Trophoblast cell (in vitro differentiated cells and primary cell): ENCODE measurements at regions not wholly inside any gene's neighbourhood (a gene's known extent, or its start where the extent isn't known, plus 50 kb on each side); places are given as distances from the start of the nearest gene placed in this dataset.

Experiments used
- DNase-seq, 2 donors: peaks; one replicate each; pipeline ENCODE4 v3.0.0-alpha.2; 2016
- H2AFZ ChIP-seq: 2 replicates; pipeline ENCODE4 v1.6.1; 2013; ENCODE audit warnings: low read length, moderate library complexity, mild to moderate bottlenecking; ENCODE audit not compliant: insufficient read depth, poor library complexity
- H2AK5ac ChIP-seq: 2 replicates; pipeline ENCODE4 v1.6.1; 2013; ENCODE audit warnings: mild to moderate bottlenecking, low read length
- H2BK120ac ChIP-seq: 2 replicates; pipeline ENCODE4 v1.6.1; 2013; ENCODE audit warnings: low read length, mild to moderate bottlenecking, moderate library complexity; ENCODE audit not compliant: insufficient read depth, poor library complexity
- H2BK12ac ChIP-seq: 2 replicates; pipeline ENCODE4 v1.6.1; 2013; ENCODE audit warnings: mild to moderate bottlenecking, low read length, moderate library complexity
- H2BK5ac ChIP-seq: 2 replicates; pipeline ENCODE4 v1.6.1; 2013; ENCODE audit warnings: low read length, low read depth, moderate library complexity, mild to moderate bottlenecking; ENCODE audit not compliant: poor library complexity
- H3K14ac ChIP-seq: 2 replicates; pipeline ENCODE4 v1.6.1; 2013; ENCODE audit warnings: mild to moderate bottlenecking, low read length
- H3K18ac ChIP-seq: 2 replicates; pipeline ENCODE4 v1.6.1; 2013; ENCODE audit warnings: mild to moderate bottlenecking, low read length
- H3K23ac ChIP-seq: 2 replicates; pipeline ENCODE4 v1.6.1; 2013; ENCODE audit warnings: low read length
- H3K27ac ChIP-seq: 2 replicates; pipeline ENCODE4 v1.5.1; 2013; ENCODE audit warnings: low read depth, mild to moderate bottlenecking, inconsistent platforms, low read length, moderate library complexity
- H3K27me3 ChIP-seq: 2 replicates; pipeline ENCODE4 v1.6.1; 2013; ENCODE audit warnings: inconsistent platforms, mild to moderate bottlenecking, low read length, moderate library complexity; ENCODE audit not compliant: insufficient read depth
- H3K36me3 ChIP-seq, 2 experiments: 1 replicate in 1 of 2; 2 replicates in 1 of 2; pipeline ENCODE4 v1.6.1; 2013; ENCODE audit warnings: low read length in 2 of 2, mild to moderate bottlenecking in 2 of 2, moderate library complexity in 1 of 2; ENCODE audit not compliant: insufficient read depth in 2 of 2, control insufficient read depth in 1 of 2
- H3K4ac ChIP-seq: 2 replicates; pipeline ENCODE4 v1.6.1; 2013; ENCODE audit warnings: low read depth, mild to moderate bottlenecking, low read length, moderate library complexity
- H3K4me1 ChIP-seq, 2 experiments: 1 replicate in 1 of 2; 2 replicates in 1 of 2; pipeline ENCODE4 v1.6.1; 2013; ENCODE audit warnings: low read length in 2 of 2, mild to moderate bottlenecking in 2 of 2, moderate library complexity in 1 of 2; ENCODE audit not compliant: insufficient read depth in 2 of 2, control insufficient read depth in 1 of 2
- H3K4me2 ChIP-seq: 2 replicates; pipeline ENCODE4 v1.6.1; 2013; ENCODE audit warnings: inconsistent platforms, mild to moderate bottlenecking, low read length, moderate library complexity
- H3K4me3 ChIP-seq: 2 replicates; pipeline ENCODE4 v1.5.1; 2013; ENCODE audit warnings: mild to moderate bottlenecking, low read depth, low read length, inconsistent platforms
- H3K79me1 ChIP-seq: one replicate; pipeline ENCODE4 v1.6.1; 2013; ENCODE audit warnings: low read length
- H3K79me2 ChIP-seq: 2 replicates; pipeline ENCODE4 v1.6.1; 2013; ENCODE audit warnings: low read length, mild to moderate bottlenecking; ENCODE audit not compliant: control insufficient read depth, insufficient read depth, poor library complexity
- H3K9ac ChIP-seq: 2 replicates; pipeline ENCODE4 v1.6.1; 2013; ENCODE audit warnings: mild to moderate bottlenecking, low read length
- H3K9me3 ChIP-seq: 2 replicates; pipeline ENCODE4 v1.6.1; 2013; ENCODE audit warnings: low read depth, mild to moderate bottlenecking, control low read depth, inconsistent platforms, low read length; ENCODE audit not compliant: insufficient read depth
- H4K12ac ChIP-seq: 2 replicates; pipeline ENCODE4 v1.6.1; 2013; ENCODE audit warnings: low read depth, mild to moderate bottlenecking, low read length, moderate library complexity
- H4K8ac ChIP-seq: 2 replicates; pipeline ENCODE4 v1.6.1; 2013; ENCODE audit warnings: low read depth, mild to moderate bottlenecking, low read length, moderate library complexity
- H4K91ac ChIP-seq: one replicate; pipeline ENCODE4 v1.6.1; 2013; ENCODE audit warnings: low read depth, mild to moderate bottlenecking, low read length, moderate library complexity
- WGBS: extraction: QIAGEN DNeasy Blood & Tissue Kit; methylation state at CpG from one replicate; pipeline ENCODE4 v1.1.7; 2013; ENCODE audit warnings: missing lambda C conversion rate; ENCODE audit not compliant: insufficient read length, insufficient coverage; ENCODE audit errors: extremely low coverage; 5-methylcytosine and 5-hydroxymethylcytosine counted together

DNA sequence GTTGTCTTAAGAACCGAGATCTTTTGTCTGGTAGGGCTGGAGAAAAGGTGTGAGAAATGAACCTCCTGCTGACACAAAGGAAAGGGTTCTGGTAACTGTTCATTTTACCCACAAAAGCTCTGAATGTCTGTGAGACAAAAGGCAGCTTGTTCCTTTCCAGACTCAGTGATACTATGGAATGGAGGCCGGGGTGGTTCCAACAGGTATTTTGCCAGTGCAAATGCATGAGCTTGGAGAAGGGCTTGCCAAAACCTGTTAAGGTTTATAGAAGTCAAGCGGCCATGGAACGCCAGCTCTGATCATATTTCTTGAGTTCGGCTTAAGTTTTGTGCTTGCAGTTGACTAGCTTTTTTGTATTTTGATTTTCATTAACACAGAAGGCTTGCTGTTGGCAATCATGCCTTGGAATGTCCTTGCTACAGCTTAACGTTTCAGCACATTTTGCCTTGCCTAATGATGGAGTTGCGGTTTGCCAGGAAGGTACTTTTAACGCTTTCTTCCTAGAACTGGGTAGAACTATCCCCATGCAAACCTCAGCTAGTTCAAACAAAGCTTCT lies 328.6 kb downstream of the PIK3R1 start:
- no peak overlapping the region for H3K4me2 ChIP-seq
- no CpG with 5 or more reads among the region's 8 CpGs for WGBS
- H3K36me3 ChIP-seq = no peaks in the 10 kb centered on the region
- H3K4me3 ChIP-seq = no peak overlapping the region
- no peak overlapping the region for H4K8ac ChIP-seq
- no peaks in the 10 kb centered on the region for H3K9me3 ChIP-seq
- no peak overlapping the region for H3K23ac ChIP-seq
- peaks cover 2% of the 10 kb centered on the region for H3K79me1 ChIP-seq
- H3K27me3 ChIP-seq = no peaks in the 10 kb centered on the region
- no peak overlapping the region for H3K18ac ChIP-seq
- no peaks in the 10 kb centered on the region for H3K79me2 ChIP-seq
- no peak for DNase-seq
- H3K4ac ChIP-seq = no peak overlapping the region
- H3K9ac ChIP-seq = no peak overlapping the region
- no peak overlapping the region for H3K14ac ChIP-seq
- H2BK120ac ChIP-seq = peak overlapping the region; percentile 11
- H4K91ac ChIP-seq = no peak overlapping the region
- H2AK5ac ChIP-seq = no peak overlapping the region
- no peak overlapping the region for H3K27ac ChIP-seq
- no peak overlapping the region for H2AFZ ChIP-seq
- H2BK12ac ChIP-seq = no peak overlapping the region
- H4K12ac ChIP-seq = no peak overlapping the region
- H2BK5ac ChIP-seq = no peak overlapping the region
- peaks cover 0 to 9% of the 10 kb centered on the region in 2 experiments for H3K4me1 ChIP-seq

- Histone ChIP-seq H3K4me2 (no peak overlapping the region), H3K27ac (no peak overlapping the region), H2BK5ac (no peak overlapping the region), H3K4ac (no peak overlapping the region), H3K14ac (no peak overlapping the region), H2BK12ac (no peak overlapping the region), H2AFZ (peak overlapping the region; percentile 1), H3K9ac (no peak overlapping the region), H2BK120ac (peak overlapping the region; percentile 63), H3K9me3 (no peaks in the 10 kb centered on the region), H4K8ac (no peak overlapping the region), H3K79me1 (peaks cover 4% of the 10 kb centered on the region), H3K18ac (no peak overlapping the region), H2AK5ac (no peak overlapping the region), H4K12ac (no peak overlapping the region), H3K23ac (no peak overlapping the region), H3K36me3 (no peaks in the 10 kb centered on the region), H3K79me2 (no peaks in the 10 kb centered on the region), H3K4me3 (no peak overlapping the region), H3K27me3 (no peaks in the 10 kb centered on the region), H3K4me1 (peaks cover 0 to 9% of the 10 kb centered on the region in 2 experiments), H4K91ac (peak overlapping the region; percentile 0)
- no peak for DNase-seq
- no CpG with 5 or more reads among the region's 14 CpGs for WGBS
Measured at GRCh38 chr5:68544648-68545552, 329.3 kb downstream of the PIK3R1 start.

- H3K4ac ChIP-seq = no peak overlapping the region
- H3K9me3 ChIP-seq = no peaks in the 10 kb centered on the region
- no peaks in the 10 kb centered on the region for H3K27me3 ChIP-seq
- no peak overlapping the region for H3K9ac ChIP-seq
- peaks cover 0 to 9% of the 10 kb centered on the region in 2 experiments for H3K4me1 ChIP-seq
- H4K8ac ChIP-seq = no peak overlapping the region
- H3K18ac ChIP-seq = no peak overlapping the region
- H3K4me2 ChIP-seq = no peak overlapping the region
- H2BK120ac ChIP-seq = no peak overlapping the region
- H3K14ac ChIP-seq = no peak overlapping the region
- H2BK12ac ChIP-seq = no peak overlapping the region
- WGBS = no CpG with 5 or more reads among the region's 7 CpGs
- no peak for DNase-seq
- no peak overlapping the region for H2AK5ac ChIP-seq
- no peak overlapping the region for H2BK5ac ChIP-seq
- H3K36me3 ChIP-seq = no peaks in the 10 kb centered on the region
- peaks cover 4% of the 10 kb centered on the region for H3K79me1 ChIP-seq
- H4K12ac ChIP-seq = no peak overlapping the region
- H2AFZ ChIP-seq = no peak overlapping the region
- no peak overlapping the region for H3K4me3 ChIP-seq
- no peak overlapping the region for H3K27ac ChIP-seq
- no peak overlapping the region for H3K23ac ChIP-seq
- no peaks in the 10 kb centered on the region for H3K79me2 ChIP-seq
- H4K91ac ChIP-seq = peak overlapping the region; percentile 13
Measured at GRCh38 chr5:68545636-68546295, 330.2 kb downstream of the PIK3R1 start.

GRCh38 chr5:68547056-68547455 lies 331.5 kb downstream of the PIK3R1 start:
- no peak overlapping the region for H2BK5ac ChIP-seq
- peaks cover 0 to 11% of the 10 kb centered on the region in 2 experiments for H3K4me1 ChIP-seq
- no peak overlapping the region for H4K91ac ChIP-seq
- no peak overlapping the region for H3K9ac ChIP-seq
- no peak overlapping the region for H3K14ac ChIP-seq
- no peak overlapping the region for H3K4me3 ChIP-seq
- H3K27me3 ChIP-seq = no peaks in the 10 kb centered on the region
- H3K79me1 ChIP-seq = peaks cover 4% of the 10 kb centered on the region
- H3K4ac ChIP-seq = no peak overlapping the region
- no peak overlapping the region for H3K18ac ChIP-seq
- H2AFZ ChIP-seq = no peak overlapping the region
- H2BK120ac ChIP-seq = no peak overlapping the region
- H3K36me3 ChIP-seq = no peaks in the 10 kb centered on the region
- no peak overlapping the region for H3K4me2 ChIP-seq
- no peak overlapping the region for H4K8ac ChIP-seq
- no peak overlapping the region for H4K12ac ChIP-seq
- H3K27ac ChIP-seq = no peak overlapping the region
- no peak overlapping the region for H2AK5ac ChIP-seq
- H3K79me2 ChIP-seq = no peaks in the 10 kb centered on the region
- DNase-seq = no peak
- no peak overlapping the region for H2BK12ac ChIP-seq
- no peaks in the 10 kb centered on the region for H3K9me3 ChIP-seq
- no CpG with 5 or more reads among the region's 3 CpGs for WGBS
- no peak overlapping the region for H3K23ac ChIP-seq
